Kidney (tissue), 13 donors: ENCODE measurements at regions not wholly inside any gene's neighbourhood (a gene's known extent, or its start where the extent isn't known, plus 50 kb on each side); places are given as distances from the start of the nearest gene placed in this dataset.

Source experiments
- DNase-seq, 5 donors: peaks; one replicate each; pipeline ENCODE4 v3.0.0-alpha.2; 2013 to 2020
- FAIRE-seq: peaks from 2 replicates; lab custom pipeline; 2012; peaks lifted over from hg19 to GRCh38; lab: Jason Lieb, UNC
- H3K27ac ChIP-seq, 2 donors: one replicate each; pipeline ENCODE4 v1.7.0; 2013; ENCODE audit warnings: low read depth in 2 of 2, low read length in 2 of 2, inconsistent platforms in 1 of 2
- H3K27me3 ChIP-seq: one replicate; pipeline ENCODE4 v1.7.1; 2013; ENCODE audit warnings: low read length, inconsistent platforms; ENCODE audit not compliant: control insufficient read depth, insufficient read depth
- H3K36me3 ChIP-seq, 3 donors: one replicate each; pipeline versions ENCODE4 v1.7.0 to v1.7.1; 2013; ENCODE audit warnings: low read length in 3 of 3, control low read depth in 1 of 3, inconsistent platforms in 1 of 3; ENCODE audit not compliant: insufficient read depth in 3 of 3, control insufficient read depth in 2 of 3
- H3K4me1 ChIP-seq, 3 donors: one replicate each; pipeline versions ENCODE4 v1.7.0 to v1.7.1; 2013; ENCODE audit warnings: low read length in 3 of 3, inconsistent platforms in 1 of 3, low read depth in 1 of 3; ENCODE audit not compliant: control insufficient read depth in 2 of 3, insufficient read depth in 2 of 3
- H3K4me3 ChIP-seq, 3 donors: one replicate each; pipeline versions ENCODE4 v1.7.0 to v1.8.1; 2013; ENCODE audit warnings: low read length in 3 of 3, control low read depth in 1 of 3, inconsistent platforms in 1 of 3
- H3K9ac ChIP-seq, 3 donors: one replicate each; pipeline versions ENCODE4 v1.7.0 to v1.7.1; 2013; ENCODE audit warnings: low read length in 3 of 3, control low read depth in 1 of 3, inconsistent platforms in 1 of 3
- H3K9me3 ChIP-seq, 3 donors: one replicate each; pipeline versions ENCODE4 v1.7.0 to v1.7.1; 2013; ENCODE audit warnings: low read length in 3 of 3, control low read depth in 1 of 3, inconsistent platforms in 1 of 3; ENCODE audit not compliant: control insufficient read depth in 2 of 3, insufficient read depth in 1 of 3
- intact Hi-C: fragments of 100-400 bp; cut with DNase I; formaldehyde crosslinking; loops from one replicate; pipeline ENCODE4 v1.11.1; 2022
- TF ChIP-seq, protein P1 (sequence below): IDR thresholded peaks from 3 replicates; pipeline ENCODE4 v1.5.1; 2012; ENCODE audit warnings: mild to moderate bottlenecking, moderate library complexity, borderline replicate concordance; ENCODE audit not compliant: insufficient read depth; ENCODE audit errors: extremely low read depth
- donor health status: control.
- donor health status: control.
- donor health status: control.
- donor health status: control.
- donor health status: control.
- donor health status: DM: yes; HTN: yes; CAD: no.
- donor health status: Normal renal cell carcinoma (clear cell type).

DNA sequence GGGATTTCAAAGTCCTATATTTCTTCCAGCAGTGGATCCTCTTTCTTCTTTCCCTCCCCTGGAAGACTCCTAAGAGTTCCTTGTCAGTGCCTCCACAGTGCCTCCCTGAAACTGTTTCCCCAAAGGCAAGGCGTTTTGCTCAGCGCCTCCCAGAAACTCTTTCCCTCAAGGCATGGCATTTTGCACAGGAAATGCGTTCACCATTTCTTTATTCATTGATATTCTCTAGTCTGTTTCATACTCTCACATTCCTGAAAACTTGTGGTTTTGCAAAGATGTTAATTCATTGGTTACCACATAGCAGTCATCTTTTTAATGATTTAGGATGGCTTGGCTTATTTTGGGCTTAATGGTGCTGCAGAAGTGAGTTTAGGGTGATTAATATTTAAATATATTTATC is 177.3 kb upstream of the SLC10A2 start:
- DNase-seq (no peak), FAIRE-seq (no peak)
- TF ChIP-seq, protein P1, sequence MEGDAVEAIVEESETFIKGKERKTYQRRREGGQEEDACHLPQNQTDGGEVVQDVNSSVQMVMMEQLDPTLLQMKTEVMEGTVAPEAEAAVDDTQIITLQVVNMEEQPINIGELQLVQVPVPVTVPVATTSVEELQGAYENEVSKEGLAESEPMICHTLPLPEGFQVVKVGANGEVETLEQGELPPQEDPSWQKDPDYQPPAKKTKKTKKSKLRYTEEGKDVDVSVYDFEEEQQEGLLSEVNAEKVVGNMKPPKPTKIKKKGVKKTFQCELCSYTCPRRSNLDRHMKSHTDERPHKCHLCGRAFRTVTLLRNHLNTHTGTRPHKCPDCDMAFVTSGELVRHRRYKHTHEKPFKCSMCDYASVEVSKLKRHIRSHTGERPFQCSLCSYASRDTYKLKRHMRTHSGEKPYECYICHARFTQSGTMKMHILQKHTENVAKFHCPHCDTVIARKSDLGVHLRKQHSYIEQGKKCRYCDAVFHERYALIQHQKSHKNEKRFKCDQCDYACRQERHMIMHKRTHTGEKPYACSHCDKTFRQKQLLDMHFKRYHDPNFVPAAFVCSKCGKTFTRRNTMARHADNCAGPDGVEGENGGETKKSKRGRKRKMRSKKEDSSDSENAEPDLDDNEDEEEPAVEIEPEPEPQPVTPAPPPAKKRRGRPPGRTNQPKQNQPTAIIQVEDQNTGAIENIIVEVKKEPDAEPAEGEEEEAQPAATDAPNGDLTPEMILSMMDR, result no peak

DNA sequence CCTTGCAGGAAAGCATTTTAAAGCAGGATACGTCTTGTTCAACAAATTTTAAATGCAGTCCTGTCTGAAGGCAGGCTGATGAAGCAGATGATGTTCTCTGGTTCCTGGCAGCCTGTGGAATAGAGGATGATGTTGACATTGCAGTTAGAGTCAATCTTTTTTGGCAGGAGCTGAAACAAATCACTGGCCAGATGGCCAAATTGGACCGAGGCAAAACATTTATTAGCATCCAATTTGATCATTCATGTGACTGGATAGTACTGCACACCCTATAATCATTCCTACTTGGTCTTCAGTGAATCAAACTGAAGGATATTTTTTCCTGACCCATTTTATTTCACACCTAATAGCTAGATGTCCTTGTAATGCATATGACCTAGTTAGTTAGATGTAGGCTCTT is 172.2 kb upstream of the SLC10A2 start:
- TF ChIP-seq, protein P1, result no peak
- no peak overlapping the region for H3K27ac ChIP-seq
- DNase-seq (no peak), FAIRE-seq (no peak)
- H3K4me3 ChIP-seq, result no peak overlapping the region
- no peak overlapping the region for H3K9ac ChIP-seq
- no peaks in the 10 kb centered on the region for H3K4me1 ChIP-seq
- intact Hi-C loops, result no loop called here
- H3K36me3 ChIP-seq, result no peaks in the 10 kb centered on the region
- H3K9me3 ChIP-seq, result no peaks in the 10 kb centered on the region
- H3K27me3 ChIP-seq, result no peaks in the 10 kb centered on the region

More for the DNA sequence above, 177.3 kb upstream of the SLC10A2 start:
- Histone ChIP-seq H3K27me3 (no peaks in the 10 kb centered on the region), H3K27ac (no peak overlapping the region), H3K4me3 (no peak overlapping the region), H3K9ac (no peak overlapping the region), H3K4me1 (no peaks in the 10 kb centered on the region), H3K36me3 (no peaks in the 10 kb centered on the region), H3K9me3 (no peaks in the 10 kb centered on the region)
- intact Hi-C loops, result no loop called here

DNA sequence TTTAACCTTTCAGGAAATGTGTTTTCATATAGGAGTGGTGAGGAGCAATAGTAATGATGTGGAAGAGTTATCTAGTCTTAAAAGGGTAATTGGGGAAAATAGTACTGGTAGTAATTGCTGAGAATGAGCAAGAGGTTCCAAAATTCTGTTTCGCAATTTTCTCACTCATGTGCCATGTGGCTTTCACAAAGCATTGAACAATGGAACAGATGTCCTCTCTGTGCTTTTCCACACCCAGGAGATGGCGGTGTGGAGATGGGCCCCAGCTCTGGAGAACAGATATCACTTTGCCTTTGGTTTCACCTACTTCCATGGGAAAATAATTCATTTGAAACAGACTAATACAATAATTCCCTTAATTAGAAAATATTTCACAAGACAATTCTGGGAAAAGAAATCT is 170.0 kb upstream of the SLC10A2 start:
- no peak overlapping the region for H3K27ac ChIP-seq
- TF ChIP-seq, protein P1, result no peak
- no peaks in the 10 kb centered on the region for H3K4me1 ChIP-seq
- no peaks in the 10 kb centered on the region for H3K9me3 ChIP-seq
- no peak for FAIRE-seq
- H3K27me3 ChIP-seq, result no peaks in the 10 kb centered on the region
- no peak overlapping the region for H3K9ac ChIP-seq
- no peak for DNase-seq
- H3K36me3 ChIP-seq, result no peaks in the 10 kb centered on the region
- intact Hi-C loops, result no loop called here
- H3K4me3 ChIP-seq, result no peak overlapping the region

DNA sequence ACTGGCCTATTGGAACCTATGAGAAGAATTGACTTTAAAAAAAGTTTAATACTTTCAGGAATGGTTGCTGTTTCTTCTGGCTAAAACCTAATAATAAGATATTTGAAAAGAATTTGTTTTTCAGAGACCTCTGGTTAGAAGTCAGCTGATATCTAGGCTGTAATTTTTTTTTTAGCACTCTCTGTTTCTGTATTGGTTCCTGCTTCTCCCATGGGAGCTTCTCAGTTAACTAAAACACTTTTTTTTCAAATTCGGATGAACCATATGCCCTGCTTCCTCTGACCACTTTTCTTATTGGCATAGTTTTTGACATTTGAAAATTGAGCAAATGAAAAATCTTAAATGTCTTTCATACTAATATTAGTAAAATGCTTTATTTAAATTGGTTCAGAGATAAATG is 163.5 kb upstream of the SLC10A2 start:
- Histone ChIP-seq H3K36me3 (no peaks in the 10 kb centered on the region), H3K4me3 (no peak overlapping the region), H3K27ac (no peak overlapping the region), H3K9ac (no peak overlapping the region), H3K4me1 (no peaks in the 10 kb centered on the region), H3K9me3 (peaks cover 0 to 5% (median 0%) of the 10 kb centered on the region in 3 donors), H3K27me3 (no peaks in the 10 kb centered on the region)
- TF ChIP-seq, protein P1, result no peak
- FAIRE-seq, result no peak
- intact Hi-C loops, result no loop called here
- DNase-seq, result no peak
